GM21529 (cell line): ENCODE measurements at regions not wholly inside any gene's neighbourhood (a gene's known extent, or its start where the extent isn't known, plus 50 kb on each side); places are given as distances from the start of the nearest gene placed in this dataset.

Experiments used
- ATAC-seq: cut with Tn5 transposase; IDR thresholded peaks from one replicate; pipeline ENCODE4 v1.9.1; 2021; ENCODE audit not compliant: unreplicated experiment

DNA sequence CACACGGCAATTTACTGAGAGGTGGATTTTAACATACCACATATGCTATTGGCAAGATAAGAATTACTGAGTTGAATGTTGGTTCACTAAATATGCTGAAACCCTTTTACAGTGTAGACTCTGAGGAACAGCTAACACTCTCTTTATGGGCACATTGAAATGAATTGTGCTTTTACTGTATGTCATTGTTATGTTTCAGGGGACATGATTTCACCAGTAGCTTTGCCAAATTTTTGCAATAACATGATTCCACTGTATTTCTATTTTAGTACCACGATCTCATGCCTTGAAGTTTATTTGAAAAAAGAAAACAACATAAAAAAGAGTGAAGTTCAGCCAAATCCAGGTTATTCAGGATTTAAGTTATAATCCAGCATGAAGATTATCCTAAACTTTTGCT is 188.5 kb downstream of the HLX start:
- no peak for ATAC-seq

DNA sequence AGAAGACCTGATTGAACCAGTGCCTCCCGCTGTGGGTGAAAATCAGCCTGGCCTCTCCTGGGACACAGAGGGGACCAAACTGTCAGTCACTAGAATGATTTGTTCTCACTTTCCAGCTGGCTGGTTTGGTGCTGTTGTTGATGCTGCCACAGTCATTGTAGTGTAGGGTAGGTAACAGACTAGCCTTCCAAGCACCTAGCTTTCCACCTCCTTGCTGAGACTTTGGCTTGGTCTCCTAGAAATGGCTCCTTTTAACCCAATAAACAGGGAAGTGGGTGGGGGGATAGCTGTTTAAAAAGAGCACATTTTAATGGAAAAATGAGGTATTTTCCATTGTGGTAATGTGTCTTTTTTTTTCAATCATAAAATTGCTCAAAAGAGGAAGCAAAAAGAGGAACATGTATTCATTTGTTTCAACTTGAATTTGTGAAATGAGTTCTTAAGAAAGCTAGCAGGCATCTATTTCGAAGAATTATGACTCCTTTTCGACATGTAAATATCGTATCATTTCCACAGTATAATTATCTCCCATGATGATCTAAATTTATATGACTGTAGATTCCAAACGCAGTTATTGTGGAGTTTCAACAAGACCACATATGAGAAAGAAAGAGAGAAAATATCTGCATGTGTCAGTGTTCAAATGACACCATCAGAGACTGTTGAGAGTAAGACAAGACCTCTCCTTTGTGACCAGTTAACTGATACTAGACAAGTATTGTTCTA is 190.1 kb downstream of the HLX start:
- ATAC-seq, result peak; percentile 86

DNA sequence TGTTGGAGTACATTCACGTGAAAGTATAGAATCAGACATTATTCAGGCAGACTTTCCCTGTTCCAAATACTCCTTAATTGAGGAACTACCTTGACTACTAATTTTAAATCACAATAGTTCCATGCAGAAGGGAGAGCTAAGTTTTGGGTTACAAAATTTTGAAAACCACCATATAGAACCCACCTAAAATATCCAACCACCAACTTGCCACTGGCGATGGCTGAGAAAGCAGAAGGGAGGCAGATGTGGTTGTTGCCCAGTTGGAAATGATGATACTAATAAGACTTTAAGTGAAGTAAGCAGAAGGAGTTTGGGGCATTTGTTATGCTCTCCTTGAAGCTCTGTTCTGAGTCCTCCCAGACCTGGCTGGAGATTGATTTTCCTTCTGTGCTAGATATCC is 190.7 kb downstream of the HLX start:
- no peak for ATAC-seq

DNA sequence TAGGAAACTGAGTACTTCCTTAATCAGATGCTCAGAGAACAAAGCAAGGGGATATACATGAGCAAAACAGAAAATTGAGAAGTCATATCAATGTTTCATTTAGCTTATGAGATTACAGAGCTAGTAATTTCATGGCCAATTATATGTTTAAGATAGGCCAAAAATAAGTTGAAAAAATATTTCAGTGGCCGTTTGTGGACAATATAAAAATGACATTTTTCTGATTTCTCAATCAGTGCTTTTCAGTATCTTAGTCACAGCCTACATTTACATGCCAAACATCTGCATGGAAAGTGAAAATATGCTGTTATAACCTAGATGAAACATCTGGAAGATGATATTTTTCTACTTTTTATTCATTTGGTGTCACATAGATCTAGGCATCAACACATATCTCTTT is 192.5 kb downstream of the HLX start:
- ATAC-seq, result no peak

DNA sequence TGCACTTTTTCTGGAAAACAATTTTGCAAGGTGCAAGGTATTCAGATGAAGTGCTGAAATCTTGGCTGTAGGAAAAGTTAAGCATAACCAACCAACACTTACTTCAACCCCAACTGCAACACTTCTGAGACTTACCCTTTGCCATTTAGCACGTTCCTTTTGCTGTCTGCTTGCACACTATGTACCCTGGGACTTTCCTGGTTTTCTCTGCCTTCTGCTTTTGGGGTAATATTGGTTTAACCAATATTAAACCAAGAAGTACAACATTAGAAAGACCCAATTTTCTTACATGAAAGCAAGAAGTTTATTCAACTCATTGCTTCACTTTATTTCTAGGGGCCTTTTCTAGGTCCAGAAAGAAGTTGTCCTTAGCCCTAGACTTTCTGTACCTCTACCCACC is 193.0 kb downstream of the HLX start:
- no peak for ATAC-seq

DNA sequence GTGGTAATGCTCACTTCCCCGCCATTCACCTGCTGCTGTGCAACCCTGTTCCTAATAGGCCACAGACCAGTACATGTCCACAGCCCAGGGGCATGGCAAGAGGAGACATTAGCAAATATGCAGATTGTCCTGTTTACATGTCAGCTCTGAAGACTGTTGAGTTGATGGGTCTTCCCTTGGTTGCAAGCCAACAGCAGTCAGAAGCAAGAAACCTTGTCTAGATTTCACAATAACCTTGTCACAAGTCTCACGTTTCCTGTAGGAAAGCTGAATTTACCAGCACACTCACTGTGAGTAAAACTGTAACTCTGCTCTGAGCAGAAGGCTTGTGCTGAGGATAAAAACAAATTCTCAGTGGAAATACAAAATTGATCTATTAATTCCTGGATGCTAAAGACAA is 195.1 kb downstream of the HLX start:
- ATAC-seq, result no peak

DNA sequence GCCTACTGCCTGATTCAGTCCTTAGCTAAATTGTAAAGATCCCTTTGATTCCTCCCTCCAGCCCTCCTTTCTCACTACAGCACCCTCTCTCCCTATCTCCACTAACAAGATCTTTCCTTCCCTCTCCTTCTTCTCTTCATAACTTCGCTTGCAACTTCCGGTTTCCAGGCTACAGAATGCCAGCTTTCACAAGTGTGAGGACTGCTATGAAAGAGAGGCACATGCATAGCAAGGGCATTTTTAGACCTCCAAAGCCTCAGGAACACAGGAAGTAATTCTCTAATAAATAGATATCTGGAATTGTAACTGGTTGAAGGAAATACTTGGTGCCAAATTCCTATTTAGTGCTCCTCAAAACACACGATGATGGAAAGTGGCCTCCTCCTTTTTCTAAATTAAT is 196.7 kb downstream of the HLX start:
- no peak for ATAC-seq

DNA sequence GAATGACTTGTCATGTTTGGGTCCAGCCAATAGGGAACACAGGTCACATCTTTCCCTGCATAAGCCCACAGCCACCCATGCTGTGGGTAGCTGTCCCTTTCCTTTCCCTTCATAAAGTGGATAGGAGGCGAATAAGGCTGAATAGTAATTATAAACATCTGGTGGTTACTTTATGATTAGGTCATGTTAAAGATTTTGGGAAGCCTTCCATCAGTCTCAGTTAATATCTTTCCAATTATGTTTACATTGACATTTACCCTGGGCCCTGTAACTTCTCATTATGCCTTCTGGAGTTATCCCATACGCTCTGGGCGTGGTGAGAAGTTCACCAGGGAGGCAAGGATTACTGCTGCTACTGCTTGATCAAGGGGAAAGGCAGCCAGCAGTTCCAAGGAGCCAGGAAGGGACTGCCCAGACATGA is 197.2 kb downstream of the HLX start:
- ATAC-seq, result no peak

DNA sequence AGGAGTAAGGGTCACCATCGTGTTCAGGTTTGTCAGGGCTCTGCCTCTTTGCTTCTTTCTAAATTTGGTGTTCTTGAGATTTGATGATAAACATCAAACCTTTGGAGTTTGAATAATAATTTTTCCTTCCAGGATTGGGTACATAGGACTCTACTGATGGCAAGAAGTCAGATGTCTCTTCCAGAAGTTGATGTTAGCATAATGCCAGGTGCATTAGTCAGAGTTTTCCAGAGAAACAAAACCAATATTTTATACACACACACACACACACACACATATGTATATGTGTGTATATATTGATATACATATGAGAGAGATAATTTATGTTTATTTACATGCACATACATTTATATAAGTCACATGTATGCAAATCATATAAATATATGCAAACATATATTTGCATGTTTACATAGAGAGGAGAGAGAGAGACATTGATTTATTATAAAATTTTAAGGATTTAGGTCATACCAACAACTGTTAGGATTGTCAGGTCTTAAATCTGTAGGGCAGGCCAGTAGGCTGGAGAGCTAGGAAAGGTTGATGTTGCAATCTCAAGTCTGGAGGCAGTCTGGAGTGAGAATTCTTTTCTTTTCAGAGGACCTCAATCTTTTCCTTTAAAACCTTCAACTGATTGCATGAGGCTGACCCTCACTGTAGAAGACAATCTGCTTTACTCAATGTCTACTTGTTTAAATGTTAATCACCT is 199.2 kb downstream of the HLX start:
- ATAC-seq, result no peak

DNA sequence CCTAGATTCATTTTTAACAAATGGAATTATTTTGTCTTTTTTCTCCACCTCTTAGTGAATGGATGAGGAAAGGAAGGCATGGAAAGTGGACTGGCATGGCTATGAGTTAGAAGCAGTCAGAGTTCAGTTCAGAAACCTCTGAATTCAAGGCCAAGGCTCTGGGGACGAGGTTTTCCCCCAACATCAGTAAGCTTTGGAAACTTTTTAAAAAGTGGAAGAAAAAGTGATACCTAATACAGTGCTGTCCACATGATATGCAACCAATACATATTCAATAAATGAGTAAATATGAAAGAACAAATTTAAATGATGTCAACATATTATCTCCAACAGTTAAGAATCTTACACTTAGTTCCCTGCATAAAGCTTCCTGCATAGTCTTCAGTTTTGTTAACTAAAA is 204.7 kb downstream of the HLX start:
- ATAC-seq, result no peak

DNA sequence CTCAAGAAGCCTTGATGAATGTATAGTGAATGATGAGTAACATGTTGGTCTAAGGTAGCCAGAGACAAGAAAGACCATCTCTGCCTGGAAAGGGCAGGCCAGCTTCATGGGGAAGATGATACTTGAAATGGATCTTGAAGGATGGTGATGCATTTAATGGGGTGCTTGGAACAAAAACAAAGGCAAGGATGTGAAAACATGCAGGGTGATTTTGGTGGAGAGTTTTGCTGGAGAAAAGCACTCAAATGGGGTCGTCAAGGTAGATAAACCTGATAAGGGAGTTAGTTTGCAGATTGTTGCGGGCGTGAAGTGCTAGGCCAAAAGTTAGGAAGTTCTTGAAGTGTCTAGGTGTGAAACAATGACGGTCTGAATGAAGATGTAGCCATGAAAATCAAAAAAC is 205.4 kb downstream of the HLX start:
- ATAC-seq, result no peak

DNA sequence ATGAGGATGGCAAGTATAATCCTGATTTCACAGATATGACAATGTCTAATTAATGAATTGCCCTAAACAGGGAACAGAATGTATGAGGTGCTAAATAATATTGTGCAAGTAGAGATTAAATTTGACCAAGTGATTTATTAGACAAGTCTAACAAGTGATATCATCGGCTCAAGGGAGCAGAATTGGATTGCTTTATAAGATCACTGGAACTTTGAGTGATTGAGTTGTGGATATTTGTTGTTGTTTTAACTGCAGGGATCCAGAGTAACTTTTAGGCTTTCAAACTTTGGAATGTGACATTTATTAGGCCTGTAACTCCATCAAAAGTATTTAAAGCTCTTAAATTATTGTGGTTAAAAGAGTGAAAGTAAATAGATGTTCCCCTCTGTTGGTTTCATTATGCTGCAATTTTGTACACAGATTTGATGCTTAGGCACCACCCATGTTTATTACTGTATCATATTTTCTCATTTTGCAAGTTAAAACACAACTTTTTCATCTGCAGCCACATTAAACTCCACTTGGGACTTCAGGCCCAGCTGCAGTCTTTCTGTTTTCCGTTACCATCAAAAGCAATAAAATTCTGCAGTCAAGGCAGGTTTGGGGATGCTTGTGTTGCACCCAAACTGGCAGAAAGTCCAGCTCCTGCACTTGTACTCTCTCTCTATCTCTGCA is 206.6 kb downstream of the HLX start:
- no peak for ATAC-seq

DNA sequence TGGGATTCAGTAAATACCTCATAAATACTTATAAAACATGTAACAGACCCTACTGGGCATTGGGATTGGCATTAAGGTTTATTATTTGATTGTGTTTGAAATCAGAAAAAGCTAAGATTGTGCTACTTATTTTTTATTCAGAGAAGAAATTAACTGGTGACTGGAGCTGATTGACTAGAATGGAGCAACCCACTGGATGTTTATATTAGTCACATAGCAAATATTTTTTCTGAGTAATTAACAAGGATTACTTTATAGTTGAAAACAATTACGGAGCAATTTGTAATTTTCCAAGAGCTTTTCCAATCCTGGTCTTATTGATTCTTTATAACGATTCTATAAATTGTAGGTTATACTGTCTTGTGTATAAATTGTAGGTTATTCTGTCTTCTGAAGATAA is 208.7 kb downstream of the HLX start:
- no peak for ATAC-seq

DNA sequence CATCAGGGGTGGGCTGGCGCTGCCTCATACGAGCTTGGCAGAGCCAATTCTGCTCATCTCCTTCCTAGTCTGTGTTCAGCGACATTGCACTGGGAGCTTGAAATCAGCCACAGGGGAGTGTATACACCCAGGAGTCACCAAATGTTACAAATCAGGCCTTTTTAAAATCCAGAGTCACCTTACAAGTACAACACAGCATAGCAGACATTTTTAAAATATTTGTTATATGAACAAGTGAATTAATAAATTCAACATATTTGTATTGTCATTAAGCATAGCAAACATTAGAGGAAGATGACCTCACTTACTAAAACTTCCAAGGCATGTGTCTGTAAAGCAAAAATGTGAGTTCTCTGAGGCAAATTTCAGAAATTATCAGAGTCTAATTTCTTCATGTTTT is 210.0 kb downstream of the HLX start:
- no peak for ATAC-seq

DNA sequence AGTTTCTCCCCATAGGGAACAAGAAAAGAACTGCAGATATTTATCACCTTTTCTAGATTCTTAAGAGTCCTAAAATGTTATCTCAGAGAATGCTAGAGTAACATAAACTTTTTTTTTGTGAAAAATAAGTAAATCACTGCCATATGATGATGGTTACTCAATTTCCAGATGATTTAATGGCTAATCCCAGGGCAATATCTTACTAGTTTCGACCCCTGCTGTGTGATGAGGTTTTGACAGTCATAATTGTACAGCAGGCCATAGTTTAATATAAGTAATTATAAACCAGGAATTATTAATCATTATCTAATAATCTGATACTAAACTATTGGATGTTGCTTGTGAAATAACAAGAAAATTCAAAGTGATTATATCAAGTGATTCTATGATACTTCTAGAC is 210.6 kb downstream of the HLX start:
- no peak for ATAC-seq

DNA sequence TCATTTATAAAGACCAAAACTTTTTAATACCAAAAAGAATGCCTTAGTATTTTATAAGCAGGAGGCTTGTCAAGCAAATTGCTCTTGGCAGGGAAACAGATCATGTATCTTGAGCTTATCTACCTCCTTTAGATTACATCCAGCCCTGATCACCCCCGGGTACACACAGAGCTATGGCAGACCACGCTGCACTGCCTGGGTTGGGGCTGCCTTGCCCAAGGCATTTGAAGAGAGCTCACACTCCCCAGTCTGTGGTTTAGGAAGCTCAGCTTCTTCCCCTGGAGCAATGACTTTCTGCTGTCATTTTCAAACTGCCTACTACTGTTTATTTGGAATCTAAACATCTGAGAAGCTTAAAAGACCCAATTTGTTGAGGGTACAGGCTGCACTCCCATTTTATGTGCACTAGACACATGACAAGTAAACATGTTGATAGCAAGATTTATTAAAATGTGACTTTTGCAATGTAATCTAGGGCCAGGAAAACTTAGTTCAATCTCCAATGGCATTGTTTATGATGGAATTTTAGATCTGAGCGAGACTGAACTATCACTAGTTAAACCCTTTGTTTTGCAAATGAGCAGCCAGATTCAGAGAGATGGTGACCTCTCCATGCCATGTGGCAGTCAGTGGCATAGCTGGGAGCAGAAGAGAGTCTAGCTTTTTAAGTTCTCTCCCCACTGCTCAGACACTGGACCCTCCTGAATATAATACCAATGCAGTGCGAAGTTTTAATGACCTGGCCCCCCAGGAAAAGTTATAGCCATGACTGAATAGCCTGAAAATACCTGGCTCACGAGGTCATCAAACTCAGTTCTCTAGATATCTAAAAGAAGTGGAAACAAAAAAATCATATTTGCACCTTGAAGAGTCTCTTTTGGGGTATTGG is 214.9 kb downstream of the HLX start:
- no peak for ATAC-seq

DNA sequence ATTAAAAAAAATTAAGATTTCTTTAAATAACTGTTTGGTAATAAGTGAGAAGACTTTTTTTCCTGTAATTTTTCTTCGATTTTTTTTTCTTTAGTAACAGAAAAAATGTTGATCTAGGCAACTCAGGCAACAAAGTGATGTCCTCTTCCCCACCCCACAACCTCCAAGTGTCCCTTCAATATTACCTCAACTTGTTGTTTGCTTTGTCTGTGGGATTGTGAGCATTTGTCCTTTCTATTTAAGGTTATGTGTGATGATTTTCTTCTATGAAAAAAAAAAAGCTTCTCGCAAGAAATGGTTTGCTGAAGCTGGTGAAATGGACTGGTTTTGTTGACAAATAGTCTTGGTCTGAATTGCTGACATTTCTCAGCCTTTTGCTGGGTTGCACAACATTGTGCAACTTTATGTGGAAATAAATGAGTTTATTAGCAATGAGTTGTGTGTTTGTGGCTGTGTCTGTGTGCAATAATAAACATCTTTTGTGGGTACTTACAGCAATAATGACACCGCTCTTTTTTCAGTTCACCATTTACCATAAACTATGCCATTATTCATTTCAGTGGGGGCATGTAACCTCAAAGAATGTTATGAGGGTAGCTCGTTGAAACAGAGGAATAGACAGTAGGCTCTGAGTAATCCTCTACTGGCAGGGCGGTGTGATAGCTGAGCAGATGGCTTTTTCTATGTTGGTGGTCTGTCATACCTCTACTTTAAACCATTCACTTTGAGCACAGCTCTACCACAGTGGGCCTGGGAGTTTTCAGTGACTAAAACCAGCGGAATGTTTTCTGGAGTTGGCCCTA is 218.4 kb downstream of the HLX start:
- ATAC-seq, result no peak

DNA sequence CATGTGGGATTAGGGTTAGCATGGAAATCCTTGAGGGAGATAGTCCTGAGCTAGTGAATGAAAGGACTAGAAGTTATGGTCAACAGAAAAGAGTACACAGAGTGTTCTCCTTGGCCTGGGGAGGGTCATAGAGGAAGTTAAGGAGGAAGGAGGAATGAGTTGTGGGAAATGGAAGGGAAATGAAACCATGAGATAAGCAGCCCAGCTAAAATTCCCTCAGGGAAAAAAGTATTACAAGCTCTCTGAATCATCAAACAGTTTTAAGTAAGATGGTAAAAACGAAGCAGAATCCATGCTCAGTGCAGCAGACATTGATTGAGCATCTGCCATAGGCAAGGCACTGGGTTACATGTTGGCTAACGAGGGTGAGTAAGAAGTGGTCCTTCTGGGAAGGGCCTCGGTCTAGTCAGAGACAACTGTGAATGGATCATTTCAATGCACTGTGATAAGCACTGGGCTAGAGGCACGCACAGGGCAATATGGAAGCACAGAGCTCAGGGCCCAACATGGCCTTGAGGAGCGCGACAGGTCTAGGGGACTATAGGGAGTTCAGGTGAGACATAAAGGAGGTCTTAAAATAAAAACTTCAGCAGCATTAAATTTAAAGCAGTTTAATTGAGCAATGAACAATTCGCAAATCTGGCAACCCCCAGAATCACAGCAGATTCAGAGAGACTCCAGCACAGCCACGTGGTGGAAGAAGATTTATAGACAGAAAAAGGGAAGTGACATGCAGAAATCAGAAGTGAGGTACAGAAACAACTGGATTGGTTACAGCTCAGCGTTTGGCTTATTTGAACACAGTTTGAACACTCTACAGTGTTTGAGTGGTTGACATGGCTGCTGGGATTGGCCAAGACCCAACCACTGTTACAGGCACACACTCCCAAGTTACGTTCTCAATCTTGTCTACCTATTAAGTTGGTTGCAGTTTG is 219.5 kb downstream of the HLX start:
- no peak for ATAC-seq
